GM18507 (cell line): ENCODE measurements at regions not wholly inside any gene's neighbourhood (a gene's known extent, or its start where the extent isn't known, plus 50 kb on each side); places are given as distances from the start of the nearest gene placed in this dataset.
"Not testable (repeated sequence)": the region's sequence is repeated elsewhere in the genome, so short reads cannot be mapped to it uniquely, and the experiment has no call there.

Experiments used
- DNase-seq: peaks from one replicate; pipeline ENCODE4 v3.0.0; 2011; ENCODE audit warnings: low read depth; ENCODE audit not compliant: insufficient read length; ENCODE audit errors: extremely low spot score
- FAIRE-seq: peaks from 2 replicates; lab custom pipeline; 2011; peaks lifted over from hg19 to GRCh38; lab: Jason Lieb, UNC

DNA sequence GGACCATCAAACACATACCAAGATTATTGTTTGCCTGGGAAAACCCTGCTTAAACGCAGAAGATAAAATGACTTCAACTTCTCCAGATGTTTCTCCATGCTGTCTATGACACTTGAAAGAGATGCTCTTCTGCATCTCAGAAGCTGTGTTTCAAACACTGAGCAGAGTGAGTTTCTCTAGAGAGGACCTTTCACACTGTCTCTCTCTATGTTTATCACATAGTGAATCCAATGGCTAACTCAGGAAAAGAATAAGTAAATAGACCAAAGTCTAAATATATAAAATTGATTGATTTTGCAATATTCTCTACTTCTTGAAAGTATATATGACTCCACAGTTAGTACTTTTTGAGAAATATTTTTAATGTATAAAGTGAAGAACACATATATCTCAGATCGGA, 325.6 kb upstream of the USP15 start:
- FAIRE-seq: no peak

GRCh38 chr12:61939977-61940376, 320.2 kb upstream of the USP15 start:
- no peak for FAIRE-seq

More for the DNA sequence above, 325.6 kb upstream of the USP15 start:
- DNase-seq: no peak

DNA sequence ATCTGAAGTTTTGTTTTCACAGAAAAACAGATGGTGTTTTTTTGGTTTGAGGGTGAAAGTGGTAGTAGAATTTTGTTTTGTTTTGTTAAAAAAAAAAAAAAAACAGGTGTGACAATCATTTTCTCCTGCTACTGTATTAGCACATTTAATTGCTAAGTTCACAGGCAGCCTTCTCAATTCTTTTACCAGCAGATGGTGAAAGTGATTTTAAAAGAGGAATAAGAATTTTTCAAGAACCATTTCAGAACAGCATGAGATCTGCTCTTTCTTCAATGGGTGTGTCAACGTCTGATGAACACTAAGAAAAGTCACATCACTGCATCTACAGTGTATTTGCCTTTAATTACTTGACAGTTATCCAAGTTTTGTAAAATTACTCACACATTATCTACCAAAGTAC, 303.7 kb upstream of the USP15 start:
- no peak for DNase-seq
- no peak for FAIRE-seq

More at GRCh38 chr12:61939977-61940376, 320.2 kb upstream of the USP15 start:
- no peak for DNase-seq

GRCh38 chr12:61974461-61974860, 285.7 kb upstream of the USP15 start:
- no peak for DNase-seq
- no peak for FAIRE-seq

DNA sequence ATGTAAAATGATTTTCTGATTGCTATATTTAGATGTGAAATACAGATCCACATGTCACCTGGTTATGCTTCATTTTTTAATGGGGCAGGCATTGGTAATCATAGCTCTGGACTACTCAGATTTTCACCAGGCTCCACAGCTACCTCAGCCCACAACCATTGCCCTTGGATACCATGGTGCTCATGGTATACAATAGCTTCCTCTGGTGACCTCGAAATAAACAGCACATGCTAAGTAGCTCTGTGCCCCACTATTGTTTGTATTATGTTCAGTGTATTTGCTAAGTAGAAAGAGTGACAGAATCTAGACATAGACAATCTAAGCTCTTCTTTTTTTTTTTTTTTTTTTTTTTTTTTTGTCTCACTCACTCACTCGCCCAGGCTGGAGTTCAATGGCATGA, 274.4 kb upstream of the USP15 start:
- FAIRE-seq (no peak), DNase-seq (no peak)

GRCh38 chr12:61987173-61987572, 273.0 kb upstream of the USP15 start:
- no peak for FAIRE-seq

DNA sequence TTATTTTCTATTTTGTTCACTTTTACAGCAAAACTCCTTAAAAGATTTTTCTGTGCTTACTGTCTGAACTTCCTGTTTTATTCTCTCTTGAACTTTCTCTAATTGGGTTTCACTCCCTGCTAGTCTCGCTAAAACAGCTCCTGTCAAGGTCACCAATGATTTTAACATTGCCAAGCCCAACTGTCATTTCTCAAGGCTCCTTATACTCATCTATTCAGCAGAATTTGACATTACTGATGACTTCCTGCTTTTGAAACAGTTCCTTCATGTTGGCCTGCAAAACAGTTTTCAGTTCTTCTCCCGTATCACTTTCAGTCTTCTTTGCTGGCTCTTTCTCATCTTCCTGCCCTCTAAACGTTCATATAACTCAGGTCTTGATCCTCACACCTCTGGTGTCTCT, 268.5 kb upstream of the USP15 start:
- FAIRE-seq: no peak
- DNase-seq: no peak

More at GRCh38 chr12:61987173-61987572, 273.0 kb upstream of the USP15 start:
- DNase-seq: no peak

DNA sequence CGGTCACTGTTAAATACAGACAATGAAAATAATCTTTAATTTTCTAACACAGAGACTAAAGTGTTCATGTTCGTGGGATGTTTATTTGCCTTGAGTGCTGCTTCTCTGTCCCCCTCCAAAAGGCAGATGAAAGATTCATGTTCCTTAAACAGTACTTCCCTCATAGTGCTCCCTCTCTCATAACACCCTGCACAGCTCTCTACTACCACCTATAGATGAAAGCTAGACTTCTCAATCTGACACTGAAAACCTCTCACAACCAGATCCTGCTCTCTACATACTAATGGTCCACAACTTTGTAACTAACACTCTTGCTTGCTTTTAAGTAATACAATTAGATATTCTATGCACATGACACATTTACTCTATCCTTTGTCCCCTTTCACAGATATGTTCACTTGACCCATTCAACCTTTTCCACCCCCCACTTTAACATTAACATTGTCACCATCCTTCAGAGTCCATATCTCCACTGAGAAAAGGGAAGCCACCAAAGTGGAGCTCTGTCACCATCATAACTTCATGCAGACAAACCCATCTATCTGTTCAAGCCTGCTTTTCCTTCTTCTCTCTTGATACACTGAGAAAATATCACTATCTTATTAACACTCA, 266.4 kb upstream of the USP15 start:
- peak; percentile 15 for FAIRE-seq
- no peak for DNase-seq

DNA sequence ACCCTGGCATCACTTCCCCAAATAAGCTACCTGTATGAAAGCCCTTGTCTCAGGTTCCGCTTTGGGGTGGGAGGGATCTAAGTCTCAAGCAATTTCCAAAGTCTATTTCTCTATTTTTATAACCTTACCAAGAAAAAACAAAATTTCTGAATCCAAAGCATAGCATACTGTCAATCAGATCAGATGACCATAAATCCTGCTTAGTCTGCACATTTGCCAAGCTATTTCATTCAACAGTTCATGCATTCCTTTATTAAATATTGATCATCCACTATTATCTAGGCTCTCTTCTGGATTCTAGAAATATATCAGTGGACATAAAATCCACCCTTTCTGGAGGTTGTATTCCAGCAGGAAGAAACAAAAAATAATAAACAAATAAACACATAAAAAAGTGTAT, 263.5 kb upstream of the USP15 start:
- FAIRE-seq (no peak), DNase-seq (no peak)

- no peak for FAIRE-seq
- DNase-seq: no peak
Measured at GRCh38 chr12:61998791-61999190, 261.4 kb upstream of the USP15 start.

DNA sequence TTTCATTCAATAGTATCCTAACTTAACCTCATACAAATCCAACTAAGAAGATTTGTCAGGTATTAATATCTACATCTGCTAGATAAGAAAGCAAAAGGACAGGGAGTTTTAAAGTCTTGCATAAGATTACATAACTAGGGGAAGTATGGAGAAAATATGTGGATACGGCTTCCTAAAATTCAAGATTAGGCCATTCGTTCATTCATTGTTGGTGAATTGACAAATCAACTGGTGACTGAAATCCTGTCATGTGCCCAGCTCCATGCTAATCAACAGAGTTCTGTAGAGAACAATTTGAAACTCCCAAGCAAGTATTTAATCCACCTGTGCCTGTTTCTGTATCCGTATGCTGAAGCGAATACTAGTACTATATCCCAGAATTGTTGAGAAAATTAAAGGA, 260.9 kb upstream of the USP15 start:
- FAIRE-seq: no peak
- DNase-seq: no peak

- no peak for DNase-seq
- no peak for FAIRE-seq
Measured at GRCh38 chr12:62001424-62001823, 258.8 kb upstream of the USP15 start.

DNA sequence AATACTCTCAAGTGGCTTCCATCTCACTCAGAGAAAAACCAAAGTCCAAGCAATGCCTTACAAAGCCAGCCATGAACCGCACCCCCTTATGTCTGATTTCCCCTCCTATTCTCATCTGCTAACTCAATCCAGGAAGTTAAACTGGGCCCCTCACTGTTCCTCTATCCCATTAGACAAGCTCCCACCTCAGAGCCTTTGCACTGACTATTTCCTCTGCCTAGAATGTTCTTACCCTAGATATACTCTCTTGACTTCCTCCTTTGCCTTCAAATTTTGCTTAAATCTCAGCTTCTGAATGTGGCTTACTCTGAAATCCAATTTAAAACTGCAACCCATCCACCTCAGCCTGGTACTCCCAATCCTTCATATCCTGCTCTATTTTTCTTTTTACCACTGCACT, 257.0 kb upstream of the USP15 start:
- FAIRE-seq (no peak), DNase-seq (no peak)

- FAIRE-seq (no peak), DNase-seq (no peak)
Measured at GRCh38 chr12:62003701-62004100, 256.5 kb upstream of the USP15 start.

DNA sequence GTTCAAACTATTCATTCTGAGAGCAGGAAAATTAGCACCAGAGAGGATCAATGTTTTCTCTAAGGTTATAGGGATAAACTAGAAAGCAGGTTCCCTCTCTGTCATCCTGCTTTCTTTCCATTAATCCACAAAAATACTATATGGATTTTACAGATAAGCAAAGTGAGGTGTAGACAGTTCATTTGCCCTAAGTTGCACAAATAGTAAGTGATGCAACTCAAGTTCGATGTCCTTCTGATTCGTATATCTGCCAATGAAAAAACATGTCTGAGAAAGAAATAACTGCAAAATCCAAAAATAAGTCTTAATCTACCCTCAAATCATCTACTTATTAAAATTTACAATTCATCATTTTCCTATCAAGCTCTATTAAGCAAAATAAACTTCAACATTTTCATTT, 254.6 kb upstream of the USP15 start:
- FAIRE-seq (no peak), DNase-seq (no peak)

DNA sequence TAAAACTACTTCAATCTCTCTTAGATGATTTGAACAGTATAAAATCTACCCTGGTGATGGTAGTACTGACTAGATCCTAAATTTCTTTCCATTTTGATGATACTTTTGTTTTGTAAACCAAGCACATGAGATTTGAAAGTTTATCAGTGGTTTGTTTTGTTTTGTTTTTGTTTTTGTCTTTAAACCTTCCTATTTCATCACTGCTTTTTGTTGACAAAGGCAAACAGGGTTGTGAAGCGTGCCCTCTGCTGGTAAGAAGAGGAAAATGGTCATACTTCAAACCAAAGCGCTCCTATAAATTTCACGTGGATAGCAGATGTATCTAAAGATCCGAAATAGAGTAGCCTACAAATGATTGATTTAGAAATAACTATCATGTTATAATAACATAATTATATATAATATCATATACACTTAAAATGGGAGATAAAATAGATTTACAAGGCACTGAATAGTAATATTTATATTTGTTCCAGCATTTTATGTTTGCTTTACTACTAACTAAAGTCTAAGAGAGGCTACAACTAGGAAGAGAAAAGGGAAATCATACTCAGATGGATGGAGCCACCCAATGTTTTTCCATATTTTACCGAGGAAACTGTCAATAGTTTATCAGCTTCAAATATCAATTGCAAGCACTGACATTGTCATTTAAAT, 254.0 kb upstream of the USP15 start:
- DNase-seq: peak; percentile 1

GRCh38 chr12:62008703-62009102, 251.5 kb upstream of the USP15 start:
- FAIRE-seq: no peak
- no peak for DNase-seq

More for the DNA sequence above, 254.0 kb upstream of the USP15 start:
- FAIRE-seq: peak; percentile 62

DNA sequence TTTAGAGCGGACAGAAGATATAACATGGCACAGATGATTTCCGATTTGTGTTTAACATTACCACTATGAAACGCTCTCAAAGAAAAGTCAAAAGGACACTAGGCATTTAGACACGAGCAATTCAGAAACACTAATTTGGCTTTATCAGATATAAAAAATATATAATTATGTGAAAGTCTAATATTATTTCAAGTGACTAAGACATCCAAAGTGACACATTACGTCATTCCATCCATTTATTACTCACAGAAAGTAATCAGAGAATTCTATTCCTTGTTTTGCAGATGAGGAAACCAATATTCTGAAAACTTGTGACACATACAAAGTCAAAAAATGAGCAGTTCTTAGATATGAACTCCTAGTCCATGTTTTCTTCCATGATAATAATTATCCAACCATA, 250.8 kb upstream of the USP15 start:
- FAIRE-seq: no peak
- no peak for DNase-seq

GRCh38 chr12:62010331-62010906, 249.8 kb upstream of the USP15 start:
- FAIRE-seq, DNase-seq: not testable (repeated sequence)

DNA sequence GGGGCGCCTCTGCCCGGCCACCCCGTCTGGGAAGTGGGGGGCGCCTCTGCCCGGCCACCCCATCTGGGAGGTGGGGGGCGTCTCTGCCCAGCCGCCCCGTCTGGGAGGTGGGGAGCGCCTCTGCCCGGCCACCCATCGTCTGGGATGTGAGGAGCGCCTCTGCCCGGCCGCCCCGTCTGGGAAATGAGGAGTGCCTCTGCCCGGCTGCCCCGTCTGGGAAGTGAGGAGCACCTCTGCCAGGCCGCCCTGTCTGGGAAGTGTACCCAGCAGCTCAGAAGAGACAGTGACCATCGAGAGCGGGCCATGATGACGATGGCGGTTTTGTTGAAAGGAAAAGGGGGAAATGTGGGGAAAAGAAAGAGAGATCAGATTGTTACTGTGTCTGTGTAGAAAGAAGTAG, 249.2 kb upstream of the USP15 start:
- FAIRE-seq, DNase-seq: not testable (repeated sequence)

- no peak for DNase-seq
- no peak for FAIRE-seq
Measured at GRCh38 chr12:62014330-62014729, 245.9 kb upstream of the USP15 start.
